ENCODE measurements at regions not wholly inside any gene's neighbourhood (a gene's known extent, or its start where the extent isn't known, plus 50 kb on each side); places are given as distances from the start of the nearest gene placed in this dataset.

GRCh38 chr15:57785959-57786358 is 79.4 kb downstream of the POLR2M start:
- H3K4me3 Mint-ChIP-seq = no peak overlapping the region; a peak in 1 of 5 replicates
- H2AK5ac ChIP-seq (ENCODE audit: insufficient read length, low read length) = no peak overlapping the region
- H3K18ac ChIP-seq (ENCODE audit: insufficient read length, low read depth, low read length) = no peak overlapping the region
- H2BK15ac ChIP-seq (ENCODE audit: low read depth, low read length) = no peak overlapping the region
- no peak overlapping the region for H3K27ac ChIP-seq (ENCODE audit: insufficient read length, low read depth, low read length)
- peaks cover 0 to 4% of the 10 kb centered on the region in 2 experiments; a peak in 2 of 4 replicates for H3K4me1 Mint-ChIP-seq
- H3K23ac ChIP-seq (ENCODE audit: insufficient read length, low read depth, low read length) = no peak overlapping the region
- no peaks in the 10 kb centered on the region for H3K79me1 ChIP-seq (ENCODE audit: insufficient read depth, low read depth, low read length, poor library complexity, severe bottlenecking)
- no peaks in the 10 kb centered on the region for H3K9me3 Mint-ChIP-seq
- no peak overlapping the region for H2AFZ ChIP-seq (ENCODE audit: low read length)
- no peak overlapping the region for H3K4ac ChIP-seq (ENCODE audit: low read depth, low read length)
- no peaks in the 10 kb centered on the region for H3K9me3 ChIP-seq (ENCODE audit: control insufficient read depth, low read depth, low read length)
- H4K20me1 ChIP-seq (ENCODE audit: control insufficient read depth, insufficient read depth, insufficient read length) = no peaks in the 10 kb centered on the region
- H3K27me3 ChIP-seq (ENCODE audit: insufficient read depth, low read length) = no peaks in the 10 kb centered on the region
- no peaks in the 10 kb centered on the region for H3K79me2 ChIP-seq (ENCODE audit: insufficient read depth, low read length)
- H3K36me3 Mint-ChIP-seq (ENCODE audit: insufficient read depth in 1 of 3, low read depth in 3 of 3) = no peaks in the 10 kb centered on the region
- H4K91ac ChIP-seq (ENCODE audit: insufficient read length, low read depth, low read length) = no peak overlapping the region
- no peak overlapping the region for H3K4me2 ChIP-seq (ENCODE audit: insufficient read depth, insufficient read length, low read length)
- H3K14ac ChIP-seq (ENCODE audit: insufficient read depth, low read length) = no peak overlapping the region
- no peak overlapping the region for H3T11ph ChIP-seq (ENCODE audit: low read length)
- no peaks in the 10 kb centered on the region for H3K23me2 ChIP-seq (ENCODE audit: insufficient read length, low read depth, low read length, poor library complexity, severe bottlenecking)
- DNase-seq = no peak
- TF ChIP-seq, protein P1, sequence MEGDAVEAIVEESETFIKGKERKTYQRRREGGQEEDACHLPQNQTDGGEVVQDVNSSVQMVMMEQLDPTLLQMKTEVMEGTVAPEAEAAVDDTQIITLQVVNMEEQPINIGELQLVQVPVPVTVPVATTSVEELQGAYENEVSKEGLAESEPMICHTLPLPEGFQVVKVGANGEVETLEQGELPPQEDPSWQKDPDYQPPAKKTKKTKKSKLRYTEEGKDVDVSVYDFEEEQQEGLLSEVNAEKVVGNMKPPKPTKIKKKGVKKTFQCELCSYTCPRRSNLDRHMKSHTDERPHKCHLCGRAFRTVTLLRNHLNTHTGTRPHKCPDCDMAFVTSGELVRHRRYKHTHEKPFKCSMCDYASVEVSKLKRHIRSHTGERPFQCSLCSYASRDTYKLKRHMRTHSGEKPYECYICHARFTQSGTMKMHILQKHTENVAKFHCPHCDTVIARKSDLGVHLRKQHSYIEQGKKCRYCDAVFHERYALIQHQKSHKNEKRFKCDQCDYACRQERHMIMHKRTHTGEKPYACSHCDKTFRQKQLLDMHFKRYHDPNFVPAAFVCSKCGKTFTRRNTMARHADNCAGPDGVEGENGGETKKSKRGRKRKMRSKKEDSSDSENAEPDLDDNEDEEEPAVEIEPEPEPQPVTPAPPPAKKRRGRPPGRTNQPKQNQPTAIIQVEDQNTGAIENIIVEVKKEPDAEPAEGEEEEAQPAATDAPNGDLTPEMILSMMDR (conservative IDR thresholded peaks at IDR 0.05) = no peak
- no CpG with 5 or more reads among the region's 3 CpGs for WGBS (ENCODE audit: extremely low coverage, insufficient read length, low lambda C conversion rate)
- H3K56ac ChIP-seq (ENCODE audit: insufficient read length, low read depth, low read length) = no peak overlapping the region
- no peak overlapping the region for H2BK120ac ChIP-seq (ENCODE audit: low read depth, low read length, poor library complexity, severe bottlenecking)
- no peak overlapping the region for H4K5ac ChIP-seq (ENCODE audit: insufficient read length, low read depth, low read length)
- H3K27me3 Mint-ChIP-seq (ENCODE audit: low read depth) = no peaks in the 10 kb centered on the region; the same call in none of the 2 replicates
- H3K4me1 ChIP-seq (ENCODE audit: insufficient read depth, low read length) = no peaks in the 10 kb centered on the region
- no peak overlapping the region for H3K9ac ChIP-seq (ENCODE audit: extremely low read depth, insufficient read length, low read length)
- H2BK5ac ChIP-seq (ENCODE audit: insufficient read length, low read length) = no peak overlapping the region
- no peak overlapping the region for H4K8ac ChIP-seq (replicated peaks; ENCODE audit: insufficient read length, low read depth, low read length)
- H2BK20ac ChIP-seq (ENCODE audit: low read depth, low read length, poor library complexity, severe bottlenecking) = no peak overlapping the region
- no peak overlapping the region for H2BK12ac ChIP-seq (ENCODE audit: insufficient read length, low read depth, low read length)
- no peak overlapping the region for H3K27ac Mint-ChIP-seq
